NCI-H345 treated with DMSO at 0.1 percent for 48 hours (cell line): ENCODE measurements at regions not wholly inside any gene's neighbourhood (a gene's known extent, or its start where the extent isn't known, plus 50 kb on each side); places are given as distances from the start of the nearest gene placed in this dataset.

Source experiments
- DNase-seq: peaks from one replicate; lab custom pipeline; 2025; ENCODE audit not compliant: unreplicated experiment; lab: John Stamatoyannopoulos, UW

DNA sequence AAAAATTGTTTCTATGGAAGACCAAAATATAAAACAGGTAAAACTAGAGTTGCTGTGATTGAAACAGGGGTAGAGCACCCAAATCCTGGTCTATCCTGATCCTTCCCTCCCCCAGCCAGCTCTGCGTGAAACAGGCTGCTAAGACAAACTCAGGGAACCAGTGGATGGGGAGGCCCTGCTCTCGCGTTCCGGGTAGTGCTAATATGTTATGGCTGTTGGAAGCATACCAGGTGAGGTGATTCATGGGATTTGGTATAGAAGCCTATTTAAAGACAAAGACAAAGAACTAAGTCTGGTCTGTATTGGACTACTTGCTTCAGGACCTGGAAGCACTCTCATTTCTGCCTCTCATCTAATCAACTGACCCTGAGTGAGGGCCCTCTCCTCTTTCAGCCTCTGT lies 63.0 kb upstream of the CCBE1 start:
- DNase-seq = no peak

DNA sequence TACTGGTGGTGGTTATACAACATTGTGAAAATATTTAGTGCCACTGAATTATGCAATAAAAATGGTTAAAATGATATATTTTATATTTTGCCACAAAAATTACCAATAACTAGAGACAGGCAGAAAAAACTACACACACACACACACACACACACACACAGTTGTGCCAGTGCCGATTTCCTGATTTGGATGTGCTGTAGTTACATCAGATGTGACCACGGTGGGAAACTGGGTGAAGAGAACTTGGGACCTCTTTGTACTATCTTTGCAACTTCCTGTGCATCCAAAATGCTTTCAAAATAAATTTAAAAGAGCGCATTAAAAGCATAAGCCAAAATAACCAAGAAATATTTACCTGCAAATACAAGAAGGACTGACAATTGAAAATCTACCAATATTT lies 61.6 kb upstream of the CCBE1 start:
- DNase-seq = no peak

DNA sequence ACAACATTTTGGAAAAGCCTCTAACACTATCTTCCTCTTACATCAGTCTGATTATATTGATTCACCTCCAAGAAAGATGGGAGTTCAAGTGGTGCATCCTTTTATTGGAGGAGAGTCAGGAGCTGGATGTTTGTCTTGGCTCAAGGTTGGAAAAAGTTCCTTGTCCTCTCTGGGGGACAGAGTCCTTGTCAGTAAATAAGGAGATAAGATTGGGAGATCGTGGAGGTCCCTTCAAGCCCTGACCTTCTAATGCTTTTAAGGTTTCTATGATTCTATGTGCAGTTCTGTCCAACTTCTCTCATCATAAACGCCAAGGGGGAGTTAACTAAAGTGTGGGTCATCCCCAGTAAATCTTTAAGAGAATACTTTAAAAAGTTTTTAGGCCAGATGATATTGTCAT lies 60.9 kb upstream of the CCBE1 start:
- DNase-seq = no peak

DNA sequence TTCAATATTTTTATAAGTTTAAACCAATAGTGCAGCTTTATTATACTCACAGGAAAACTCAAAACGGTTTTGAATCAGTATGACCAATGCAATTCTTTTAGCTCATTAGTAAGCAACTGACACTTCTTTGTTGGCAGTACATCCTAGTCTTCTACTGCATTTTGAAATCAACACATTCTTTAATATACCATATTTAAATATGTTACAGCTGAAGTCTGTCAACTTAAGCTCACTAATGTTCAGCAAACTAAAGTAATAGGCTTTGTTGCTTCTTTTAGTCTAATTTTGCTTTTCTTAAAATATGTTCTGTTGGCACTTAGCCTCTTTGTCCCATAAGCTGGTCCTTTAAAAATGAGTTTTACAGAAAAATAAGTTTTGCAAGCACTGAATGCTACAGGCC lies 55.4 kb upstream of the CCBE1 start:
- DNase-seq = no peak

DNA sequence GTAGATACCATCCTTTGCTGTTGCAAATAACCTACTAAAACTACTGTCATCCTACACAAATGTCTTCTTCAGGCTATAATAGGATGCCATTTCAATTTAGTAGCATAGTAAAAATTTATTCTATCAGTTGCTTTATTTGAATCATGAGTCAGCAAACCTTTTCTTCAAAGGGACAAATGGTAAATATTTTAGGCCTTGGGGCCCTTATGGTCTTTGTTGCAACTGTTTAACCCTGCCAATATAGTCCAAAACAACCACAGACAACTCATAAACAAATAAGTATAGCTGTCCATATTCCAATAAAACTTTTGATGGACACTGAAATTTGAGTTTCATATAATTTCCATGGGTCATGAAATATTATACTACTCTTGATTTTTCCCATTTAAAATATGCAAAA lies 54.0 kb upstream of the CCBE1 start:
- DNase-seq = no peak

DNA sequence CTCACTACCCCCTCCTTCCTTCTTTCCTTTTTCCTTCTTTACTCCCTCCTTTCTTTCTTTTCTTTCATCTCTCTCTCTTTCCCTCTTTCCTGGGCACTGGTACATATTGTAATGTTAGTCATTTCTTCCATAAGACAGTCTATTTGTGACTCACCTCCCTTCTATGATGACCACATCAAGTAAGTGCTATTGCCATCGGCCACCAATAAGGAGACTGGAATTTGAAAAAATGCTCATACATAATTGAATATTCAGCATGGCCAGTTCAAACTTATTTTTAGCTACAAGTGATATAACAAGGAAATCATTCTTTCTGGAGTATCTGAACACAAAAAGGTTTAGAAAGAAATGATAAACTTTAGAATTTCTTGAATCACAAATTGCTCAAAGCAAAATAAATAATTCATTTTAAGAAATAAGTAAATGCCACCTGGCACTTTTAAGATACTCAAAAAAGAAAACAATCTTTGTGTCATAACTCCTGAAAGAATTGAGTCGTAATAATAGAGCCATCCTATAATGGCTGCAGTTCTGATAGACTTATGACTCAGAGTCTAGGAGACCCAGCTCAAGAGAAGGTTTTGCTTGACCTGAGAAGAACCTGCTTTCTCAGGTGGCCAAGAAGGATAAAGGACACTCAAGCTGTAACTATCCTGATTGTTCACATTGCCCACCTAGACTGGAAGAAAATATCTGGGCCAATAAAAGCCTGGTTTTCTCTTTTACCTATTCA lies 51.6 kb upstream of the CCBE1 start:
- DNase-seq = no peak
